HG03565 (cell line): ENCODE measurements at regions not wholly inside any gene's neighbourhood (a gene's known extent, or its start where the extent isn't known, plus 50 kb on each side); places are given as distances from the start of the nearest gene placed in this dataset.

ENCODE experiments used
- ATAC-seq: cut with Tn5 transposase; IDR thresholded peaks from one replicate; pipeline ENCODE4 v1.9.1; 2021; ENCODE audit warnings: mild to moderate bottlenecking, moderate library complexity; ENCODE audit not compliant: unreplicated experiment

- no peak for ATAC-seq
Measured at GRCh38 chr2:108067820-108068405, 81.6 kb downstream of the SLC5A7 start.

GRCh38 chr2:108069515-108070310 lies 83.4 kb downstream of the SLC5A7 start:
- no peak for ATAC-seq

DNA sequence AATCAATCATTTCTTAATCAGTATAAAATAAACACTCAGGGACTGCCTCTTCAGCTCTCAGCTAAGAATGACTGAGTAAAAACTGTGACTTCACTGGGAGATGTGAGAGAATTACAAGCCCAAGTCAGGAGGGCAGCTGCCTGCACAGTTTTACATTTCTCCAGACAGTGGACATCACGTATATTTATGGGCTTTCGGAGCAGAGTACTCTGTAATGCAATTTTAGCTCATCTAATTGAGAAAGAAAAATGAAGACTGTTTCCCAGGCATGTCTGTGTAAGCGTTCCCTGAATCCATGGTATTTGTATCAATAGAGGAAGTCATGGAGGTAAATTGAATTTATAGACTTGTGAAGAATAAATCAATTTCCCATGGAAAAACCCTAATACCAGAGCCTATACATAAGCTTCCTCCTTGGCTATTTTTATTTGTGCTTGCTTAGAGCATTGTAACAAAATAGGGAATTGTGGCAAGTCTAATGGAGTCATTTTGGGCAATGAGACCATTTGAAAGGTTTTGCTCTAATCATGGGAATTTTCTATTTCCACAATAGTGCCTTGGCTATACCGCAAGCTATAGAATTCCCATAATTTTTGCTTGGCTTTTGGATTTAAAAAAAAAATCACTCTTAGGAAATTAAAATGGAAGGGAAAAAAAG lies 87.2 kb downstream of the SLC5A7 start:
- no peak for ATAC-seq

DNA sequence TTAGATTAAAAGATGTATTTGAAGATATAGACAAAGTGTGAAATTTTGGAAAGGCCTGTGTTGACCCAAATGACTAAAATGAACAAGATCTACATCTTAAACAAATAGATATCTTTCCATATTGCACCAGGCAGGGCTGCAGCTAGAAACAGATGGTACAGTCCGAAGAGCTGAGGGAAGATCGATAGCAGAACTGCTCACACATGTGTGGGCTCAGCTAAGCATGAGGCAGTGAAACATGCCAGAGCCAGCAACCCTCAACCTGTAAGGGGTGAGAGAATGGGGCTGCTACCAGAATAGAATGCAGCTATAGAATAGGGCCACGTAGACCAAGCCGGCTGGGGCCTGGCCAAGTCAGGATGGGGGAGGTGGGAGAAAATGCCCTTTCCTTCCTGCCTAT lies 87.8 kb downstream of the SLC5A7 start:
- no peak for ATAC-seq

DNA sequence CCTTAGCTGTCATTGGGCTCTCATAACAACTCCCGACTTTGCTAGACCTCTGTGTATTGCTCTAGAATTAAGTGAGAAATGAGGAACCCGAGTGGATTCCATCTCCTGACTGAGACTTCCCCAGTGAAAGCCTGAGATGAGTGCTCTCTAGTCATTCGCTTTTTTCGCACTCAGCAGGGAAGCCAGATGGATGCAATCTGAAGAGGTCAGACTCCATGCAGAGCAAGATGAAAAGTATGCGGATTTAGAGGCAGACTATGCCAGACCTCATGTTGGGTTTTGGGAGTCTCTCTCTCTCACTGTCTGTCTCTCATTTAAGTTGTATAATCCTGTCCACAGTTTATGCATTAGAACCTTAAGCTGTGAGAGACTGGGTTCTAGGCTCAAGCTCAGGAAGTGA lies 88.6 kb downstream of the SLC5A7 start:
- no peak for ATAC-seq

GRCh38 chr2:108076527-108076926 lies 90.2 kb downstream of the SLC5A7 start:
- ATAC-seq = no peak

DNA sequence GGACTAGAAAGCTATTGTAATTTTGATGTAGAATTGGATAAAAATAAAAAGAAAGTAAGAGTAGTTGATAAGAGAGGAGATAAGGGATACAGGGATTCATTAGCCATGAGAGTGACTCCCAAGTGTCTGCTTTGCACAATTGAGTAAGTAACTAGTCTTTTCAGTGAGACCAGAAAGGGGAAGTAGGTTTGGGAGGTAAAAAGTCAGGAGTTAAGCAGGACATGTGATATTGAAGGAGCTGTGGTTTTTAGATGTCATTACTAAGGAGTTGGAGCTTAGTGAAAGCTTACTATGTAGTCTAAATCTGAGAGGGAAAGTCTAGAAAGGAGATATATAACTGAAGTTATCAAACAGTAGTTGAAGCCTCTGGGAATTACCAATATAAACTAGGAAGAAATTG lies 93.4 kb downstream of the SLC5A7 start:
- ATAC-seq = no peak

DNA sequence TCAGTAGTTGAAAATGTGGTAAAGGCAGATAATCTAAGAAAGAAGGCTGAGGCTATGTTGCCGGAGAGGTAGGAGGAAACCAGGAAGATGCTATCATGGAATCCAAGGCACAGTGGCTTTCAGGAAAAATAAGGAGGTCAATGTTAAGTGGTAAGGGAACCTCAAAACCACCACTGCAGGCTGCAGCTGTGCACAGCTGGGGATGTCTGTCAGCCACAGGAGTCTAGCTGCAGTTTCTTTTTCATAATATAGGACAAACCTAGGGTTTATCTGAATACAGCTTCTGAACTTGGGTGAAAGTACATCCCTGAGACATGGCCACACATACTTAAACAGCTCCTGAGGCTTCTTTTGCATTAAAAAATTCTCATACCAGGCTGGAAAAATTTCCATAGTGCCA lies 93.9 kb downstream of the SLC5A7 start:
- no peak for ATAC-seq

- ATAC-seq = no peak
Measured at GRCh38 chr2:108082978-108083377, 96.7 kb downstream of the SLC5A7 start.

- no peak for ATAC-seq
Measured at GRCh38 chr2:108084311-108084710, 98.0 kb downstream of the SLC5A7 start.

DNA sequence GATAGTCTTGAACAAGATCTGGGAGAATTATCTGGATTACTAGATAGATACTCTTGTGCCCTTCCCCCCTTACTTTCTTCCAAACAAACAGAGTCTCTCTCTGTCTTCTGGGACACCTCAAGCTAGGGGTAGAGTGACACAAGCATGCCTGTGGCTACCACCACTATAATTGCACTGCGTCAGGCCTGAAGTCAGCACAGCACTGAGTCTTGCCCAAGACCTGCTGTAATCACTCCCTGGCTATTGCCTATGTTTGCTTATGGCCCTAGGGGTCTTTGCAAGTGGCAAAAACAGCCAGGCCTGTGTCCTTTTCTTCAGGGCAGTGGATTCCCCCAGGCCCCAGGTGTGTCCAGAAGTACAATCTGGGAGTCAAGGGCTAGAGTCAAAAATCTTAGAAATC lies 106.6 kb downstream of the SLC5A7 start:
- no peak for ATAC-seq

- ATAC-seq = no peak
Measured at GRCh38 chr2:108101481-108101880, 115.2 kb downstream of the SLC5A7 start.

DNA sequence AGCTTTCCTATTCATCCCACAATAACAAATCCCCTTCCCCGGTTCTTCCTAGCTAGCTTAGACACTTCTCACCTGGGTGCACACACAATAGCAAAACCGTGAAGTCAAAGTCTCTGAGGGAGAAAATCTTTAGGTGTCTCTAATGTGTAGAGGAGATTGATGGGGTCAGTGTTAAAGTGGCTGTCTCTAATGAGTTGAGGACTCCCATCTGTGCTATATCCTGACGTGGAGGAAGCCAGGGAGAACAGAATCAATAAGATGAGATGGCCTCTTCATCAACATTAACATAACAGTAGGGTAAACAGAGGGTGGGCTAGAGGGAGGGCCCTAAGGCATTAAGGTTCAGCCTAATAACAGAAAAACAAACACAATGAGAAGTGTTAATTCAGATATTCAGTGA lies 120.4 kb downstream of the SLC5A7 start:
- no peak for ATAC-seq

- no peak for ATAC-seq
Measured at GRCh38 chr2:108111936-108112335, 125.6 kb downstream of the SLC5A7 start.

- no peak for ATAC-seq
Measured at GRCh38 chr2:108115868-108116267, 123.9 kb upstream of the SULT1C3 start.

GRCh38 chr2:108118996-108119395 lies 120.8 kb upstream of the SULT1C3 start:
- no peak for ATAC-seq

GRCh38 chr2:108119492-108119891 lies 120.3 kb upstream of the SULT1C3 start:
- ATAC-seq = no peak

DNA sequence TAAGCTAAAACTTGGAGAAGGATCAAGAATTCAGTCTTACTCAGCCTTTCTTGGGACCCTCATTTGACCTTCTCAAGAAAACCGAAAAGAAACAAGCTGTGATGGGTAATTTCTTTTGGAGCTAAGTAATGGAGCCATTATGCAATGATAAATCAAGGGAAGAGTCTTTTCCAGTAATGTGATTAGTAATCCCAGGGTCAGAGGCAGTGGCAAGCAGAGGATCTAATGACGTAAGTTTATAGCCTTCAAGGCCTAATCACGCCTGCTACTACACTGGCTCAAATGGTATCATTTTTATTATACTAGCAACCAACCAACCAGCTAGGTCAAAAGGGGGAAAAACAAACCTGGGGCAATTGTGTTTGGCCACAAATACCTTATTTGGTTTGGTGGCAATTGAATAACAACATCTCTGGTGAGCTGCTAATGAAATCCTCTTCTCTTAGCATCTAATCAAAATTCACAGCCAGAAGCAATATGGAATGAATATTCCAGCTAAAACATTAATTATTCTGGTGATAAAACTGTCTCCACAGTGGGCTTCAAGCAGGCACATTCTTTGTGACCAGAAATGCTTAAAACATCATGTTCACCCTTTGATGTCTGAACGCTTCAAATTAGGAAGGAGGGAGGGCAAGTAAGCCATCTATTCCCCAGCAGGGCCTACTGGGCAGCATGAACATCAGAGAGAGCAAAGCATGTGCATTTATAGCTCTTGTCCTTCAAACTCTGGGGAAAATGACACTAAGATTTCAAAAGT lies 114.9 kb upstream of the SULT1C3 start:
- no peak for ATAC-seq

DNA sequence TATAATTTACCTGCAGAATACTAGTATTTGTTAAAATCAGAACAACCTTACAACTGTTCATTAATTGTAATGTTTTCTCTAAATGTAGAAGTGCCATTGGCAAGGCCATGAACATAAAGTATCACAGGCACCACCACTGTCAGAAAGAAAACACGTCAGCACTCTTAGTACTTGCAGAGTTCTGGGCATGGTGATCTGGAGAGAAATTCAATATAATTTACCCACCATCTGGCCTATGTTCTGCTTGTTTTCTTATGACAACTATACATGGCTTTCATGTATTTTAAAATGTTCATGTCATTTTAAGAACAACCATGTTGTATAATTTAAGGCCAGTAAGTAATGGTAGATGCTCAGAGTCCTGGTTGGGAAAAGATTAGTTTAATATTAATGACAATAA lies 114.2 kb upstream of the SULT1C3 start:
- no peak for ATAC-seq

DNA sequence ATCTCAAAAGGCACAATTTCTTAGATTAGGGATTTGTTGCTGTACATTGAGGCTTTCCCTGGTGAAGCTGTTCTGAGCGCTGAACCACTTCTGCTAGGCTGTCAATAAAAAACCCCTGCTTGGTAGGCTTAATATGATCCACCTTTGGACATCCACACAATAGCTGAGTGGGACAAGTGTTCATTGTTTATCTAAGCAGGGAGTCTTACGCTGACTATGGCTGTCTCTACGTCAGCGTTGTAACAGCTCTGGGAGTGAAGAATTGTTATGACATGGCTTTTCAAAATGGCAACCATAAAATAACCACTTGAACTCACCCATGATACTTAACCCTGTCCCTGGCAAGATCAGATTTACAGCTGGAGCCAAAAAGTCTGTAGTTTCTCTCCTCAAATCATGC lies 111.5 kb upstream of the SULT1C3 start:
- ATAC-seq = no peak

GRCh38 chr2:108129636-108130035 lies 110.1 kb upstream of the SULT1C3 start:
- no peak for ATAC-seq

GRCh38 chr2:108133457-108133856 lies 106.3 kb upstream of the SULT1C3 start:
- no peak for ATAC-seq
